ENCODE measurements at regions not wholly inside any gene's neighbourhood (a gene's known extent, or its start where the extent isn't known, plus 50 kb on each side); places are given as distances from the start of the nearest gene placed in this dataset.

DNA sequence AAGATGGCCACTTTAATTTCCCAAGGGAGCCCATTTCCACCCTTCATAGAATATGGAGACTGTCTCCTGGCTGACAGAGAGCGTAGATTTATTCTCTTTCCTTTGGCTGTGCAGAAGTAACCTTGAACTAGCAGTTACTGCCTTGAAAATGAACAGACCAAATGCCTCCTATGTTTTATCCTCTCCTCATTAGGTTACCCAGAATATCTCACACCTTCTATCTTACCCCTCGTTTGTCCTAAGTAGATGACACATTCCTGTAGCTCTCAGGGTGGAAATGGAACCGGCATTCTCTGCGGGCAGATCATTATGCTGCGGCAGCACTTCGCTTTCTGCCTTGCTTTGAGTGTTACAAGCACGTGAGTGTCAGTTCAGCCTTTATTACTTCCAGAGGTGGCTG, 336.5 kb downstream of the DCDC2C start:
- TF ChIP-seq, protein P1, sequence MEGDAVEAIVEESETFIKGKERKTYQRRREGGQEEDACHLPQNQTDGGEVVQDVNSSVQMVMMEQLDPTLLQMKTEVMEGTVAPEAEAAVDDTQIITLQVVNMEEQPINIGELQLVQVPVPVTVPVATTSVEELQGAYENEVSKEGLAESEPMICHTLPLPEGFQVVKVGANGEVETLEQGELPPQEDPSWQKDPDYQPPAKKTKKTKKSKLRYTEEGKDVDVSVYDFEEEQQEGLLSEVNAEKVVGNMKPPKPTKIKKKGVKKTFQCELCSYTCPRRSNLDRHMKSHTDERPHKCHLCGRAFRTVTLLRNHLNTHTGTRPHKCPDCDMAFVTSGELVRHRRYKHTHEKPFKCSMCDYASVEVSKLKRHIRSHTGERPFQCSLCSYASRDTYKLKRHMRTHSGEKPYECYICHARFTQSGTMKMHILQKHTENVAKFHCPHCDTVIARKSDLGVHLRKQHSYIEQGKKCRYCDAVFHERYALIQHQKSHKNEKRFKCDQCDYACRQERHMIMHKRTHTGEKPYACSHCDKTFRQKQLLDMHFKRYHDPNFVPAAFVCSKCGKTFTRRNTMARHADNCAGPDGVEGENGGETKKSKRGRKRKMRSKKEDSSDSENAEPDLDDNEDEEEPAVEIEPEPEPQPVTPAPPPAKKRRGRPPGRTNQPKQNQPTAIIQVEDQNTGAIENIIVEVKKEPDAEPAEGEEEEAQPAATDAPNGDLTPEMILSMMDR (IDR thresholded peaks at IDR 0.05), result no peak
- DNase-seq (ENCODE audit: extremely low spot score, unreplicated experiment), result no peak
- no peak overlapping the region for H3K4me3 Mint-ChIP-seq (ENCODE audit: unreplicated experiment)
- no peaks in the 10 kb centered on the region for H3K36me3 Mint-ChIP-seq (ENCODE audit: unreplicated experiment)
- peaks cover 19% of the 10 kb centered on the region for H3K9me3 Mint-ChIP-seq (ENCODE audit: unreplicated experiment)
- H3K27me3 Mint-ChIP-seq (ENCODE audit: unreplicated experiment), result peaks cover 2% of the 10 kb centered on the region
- H3K4me1 Mint-ChIP-seq (ENCODE audit: unreplicated experiment), result no peaks in the 10 kb centered on the region
- no peak overlapping the region for H3K27ac Mint-ChIP-seq (ENCODE audit: unreplicated experiment)

DNA sequence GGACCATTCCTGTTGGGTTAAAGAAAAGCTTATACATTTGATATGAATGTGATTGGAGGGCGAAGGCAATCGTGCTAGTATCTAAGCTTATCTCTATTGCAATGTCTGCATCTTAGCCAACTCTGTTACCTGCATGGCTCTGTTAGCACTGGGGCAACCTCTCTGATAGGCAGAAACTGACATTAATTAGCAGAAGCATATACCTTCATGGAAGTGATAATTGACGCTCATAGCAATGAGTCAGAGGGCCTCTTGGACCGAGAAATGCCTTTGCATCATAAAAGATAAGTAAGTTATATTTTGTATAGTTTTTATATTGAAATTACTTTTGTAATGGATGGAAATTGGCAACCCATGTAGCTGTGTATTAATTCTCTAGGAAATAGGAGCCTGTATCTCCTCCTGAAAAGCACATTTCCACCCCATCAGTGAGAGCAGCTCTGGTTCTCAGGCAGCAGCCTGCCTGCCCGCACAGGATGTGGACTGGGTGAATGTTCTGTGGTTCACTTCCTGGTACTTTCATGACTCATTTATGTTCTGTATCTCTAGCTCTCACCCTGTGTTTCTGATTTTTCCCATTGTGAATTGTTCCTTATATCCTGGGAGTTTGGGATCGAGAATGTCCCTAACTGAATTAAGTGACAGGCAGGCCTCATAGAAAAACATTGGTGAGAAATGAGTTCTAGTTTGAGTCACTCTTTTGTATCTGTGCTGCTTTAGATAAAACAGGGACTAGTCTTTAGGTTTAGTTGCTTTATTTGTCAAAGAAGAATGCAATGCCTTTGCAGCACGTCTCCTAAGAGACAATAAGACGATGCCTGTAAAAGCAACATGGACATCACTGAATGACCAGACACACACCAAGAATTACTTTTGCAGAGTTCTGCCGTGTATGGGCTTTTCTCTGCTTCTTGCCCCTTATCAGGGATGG, 344.9 kb downstream of the DCDC2C start:
- H3K9me3 Mint-ChIP-seq (ENCODE audit: unreplicated experiment), result peaks cover 20% of the 10 kb centered on the region
- H3K27ac Mint-ChIP-seq (ENCODE audit: unreplicated experiment), result peak overlapping the region; percentile 48
- H3K36me3 Mint-ChIP-seq (ENCODE audit: unreplicated experiment), result peaks cover 2% of the 10 kb centered on the region
- H3K27me3 Mint-ChIP-seq (ENCODE audit: unreplicated experiment), result no peaks in the 10 kb centered on the region
- H3K4me3 Mint-ChIP-seq (ENCODE audit: unreplicated experiment), result no peak overlapping the region
- no peak for DNase-seq (ENCODE audit: extremely low spot score, unreplicated experiment)
- TF ChIP-seq, protein P1 (IDR thresholded peaks at IDR 0.05), result no peak
- peaks cover 9% of the 10 kb centered on the region for H3K4me1 Mint-ChIP-seq (ENCODE audit: unreplicated experiment)

DNA sequence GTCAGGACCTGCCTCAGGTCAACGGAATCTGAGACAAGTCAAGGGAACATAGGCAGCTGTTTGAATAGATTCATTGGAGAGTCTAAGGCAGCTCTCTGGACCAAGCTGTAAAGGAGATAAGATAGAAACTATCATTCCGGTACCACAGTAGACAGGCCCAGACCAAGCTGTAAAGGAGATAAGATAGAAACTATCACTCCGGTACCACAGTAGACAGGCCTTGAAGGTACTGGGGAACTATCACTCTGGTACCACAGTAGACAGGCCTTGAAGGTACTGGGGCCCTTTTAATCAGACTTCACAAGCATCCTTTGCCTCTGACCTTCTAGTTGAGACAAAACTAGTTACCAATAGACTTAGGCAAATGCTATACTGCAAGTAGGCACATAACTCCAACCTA, 346.1 kb downstream of the DCDC2C start:
- H3K4me3 Mint-ChIP-seq (ENCODE audit: unreplicated experiment), result no peak overlapping the region
- H3K36me3 Mint-ChIP-seq (ENCODE audit: unreplicated experiment), result peaks cover 2% of the 10 kb centered on the region
- peaks cover 22% of the 10 kb centered on the region for H3K4me1 Mint-ChIP-seq (ENCODE audit: unreplicated experiment)
- H3K27me3 Mint-ChIP-seq (ENCODE audit: unreplicated experiment), result no peaks in the 10 kb centered on the region
- no peak overlapping the region for H3K27ac Mint-ChIP-seq (ENCODE audit: unreplicated experiment)
- no peak for DNase-seq (ENCODE audit: extremely low spot score, unreplicated experiment)
- TF ChIP-seq, protein P1 (IDR thresholded peaks at IDR 0.05), result no peak
- H3K9me3 Mint-ChIP-seq (ENCODE audit: unreplicated experiment), result peaks cover 14% of the 10 kb centered on the region

DNA sequence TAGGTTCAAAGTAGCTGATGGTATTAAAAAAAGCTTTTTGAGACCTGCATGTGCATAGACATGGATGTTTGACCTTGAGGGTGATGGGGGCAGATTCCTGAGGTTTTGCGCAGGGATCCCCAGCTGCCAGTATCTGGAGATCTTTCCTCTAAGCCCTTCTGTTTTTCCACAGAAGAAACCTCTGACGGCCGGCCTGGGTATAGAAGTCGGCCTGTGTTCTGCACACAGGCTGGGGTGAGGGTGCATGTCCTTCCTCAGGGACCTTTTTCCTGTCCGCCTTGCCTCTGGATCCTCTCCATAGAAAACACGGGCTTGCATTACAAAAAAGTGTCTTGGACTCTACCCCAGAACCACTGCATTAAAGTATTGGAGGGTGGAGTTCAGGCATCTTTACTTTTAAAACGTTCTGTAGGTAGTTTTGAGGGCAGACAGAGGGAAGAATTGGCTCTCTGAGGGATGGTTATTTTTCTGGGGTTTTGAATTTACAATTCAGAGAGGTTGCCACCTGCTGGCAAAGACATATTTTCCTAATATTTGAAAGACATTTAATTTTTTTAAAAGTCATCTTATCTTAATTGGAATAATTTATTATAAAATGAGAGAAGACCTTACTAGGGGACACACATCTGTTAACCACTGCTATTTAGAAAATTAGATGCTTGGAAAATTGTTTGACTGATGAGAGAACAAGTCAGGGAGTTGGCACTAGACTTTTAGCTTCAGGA, 350.6 kb downstream of the DCDC2C start:
- Mint-ChIP-seq H3K27me3 (ENCODE audit: unreplicated experiment) (no peaks in the 10 kb centered on the region), H3K4me1 (ENCODE audit: unreplicated experiment) (peaks cover 35% of the 10 kb centered on the region), H3K9me3 (ENCODE audit: unreplicated experiment) (peaks cover 22% of the 10 kb centered on the region), H3K27ac (ENCODE audit: unreplicated experiment) (peak overlapping the region; percentile 90), H3K4me3 (ENCODE audit: unreplicated experiment) (no peak overlapping the region), H3K36me3 (ENCODE audit: unreplicated experiment) (peaks cover 2% of the 10 kb centered on the region)
- TF ChIP-seq, protein P1 (IDR thresholded peaks at IDR 0.05), result peak; percentile 54
- DNase-seq (ENCODE audit: extremely low spot score, unreplicated experiment), result no peak

DNA sequence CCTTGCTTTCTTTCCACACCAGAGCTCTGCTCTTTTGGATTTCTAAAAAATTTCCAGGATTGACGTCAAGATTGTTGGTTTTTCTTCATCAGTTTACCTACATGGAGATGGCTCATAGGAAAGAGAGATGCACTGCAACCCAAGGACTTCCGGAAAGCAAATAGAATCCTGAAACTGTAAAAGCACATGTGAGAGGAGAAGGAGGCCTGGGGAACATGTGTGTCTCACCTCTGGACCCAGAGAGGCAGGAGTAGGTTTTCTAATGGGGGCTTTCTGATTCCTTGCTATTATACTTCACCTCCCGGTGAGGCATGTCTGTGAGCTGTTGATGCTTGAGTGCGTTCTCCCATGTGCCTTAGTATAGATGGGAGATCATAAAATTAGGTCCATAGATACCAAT, 362.8 kb downstream of the DCDC2C start:
- no peak for DNase-seq (ENCODE audit: extremely low spot score, unreplicated experiment)
- Mint-ChIP-seq H3K27ac (ENCODE audit: unreplicated experiment) (no peak overlapping the region), H3K36me3 (ENCODE audit: unreplicated experiment) (no peaks in the 10 kb centered on the region), H3K4me3 (ENCODE audit: unreplicated experiment) (no peak overlapping the region), H3K27me3 (ENCODE audit: unreplicated experiment) (no peaks in the 10 kb centered on the region), H3K9me3 (ENCODE audit: unreplicated experiment) (peaks cover 4% of the 10 kb centered on the region), H3K4me1 (ENCODE audit: unreplicated experiment) (no peaks in the 10 kb centered on the region)
- TF ChIP-seq, protein P1 (IDR thresholded peaks at IDR 0.05), result no peak

All from osteocyte (in vitro differentiated cells).